GM18511 (cell line): ENCODE measurements at regions not wholly inside any gene's neighbourhood (a gene's known extent, or its start where the extent isn't known, plus 50 kb on each side); places are given as distances from the start of the nearest gene placed in this dataset.
"Not testable (repeated sequence)": the region's sequence is repeated elsewhere in the genome, so short reads cannot be mapped to it uniquely, and the experiment has no call there.

Source experiments
- ATAC-seq: cut with Tn5 transposase; IDR thresholded peaks from one replicate; pipeline ENCODE4 v1.9.1; 2021; ENCODE audit warnings: mild to moderate bottlenecking, moderate library complexity; ENCODE audit not compliant: unreplicated experiment

DNA sequence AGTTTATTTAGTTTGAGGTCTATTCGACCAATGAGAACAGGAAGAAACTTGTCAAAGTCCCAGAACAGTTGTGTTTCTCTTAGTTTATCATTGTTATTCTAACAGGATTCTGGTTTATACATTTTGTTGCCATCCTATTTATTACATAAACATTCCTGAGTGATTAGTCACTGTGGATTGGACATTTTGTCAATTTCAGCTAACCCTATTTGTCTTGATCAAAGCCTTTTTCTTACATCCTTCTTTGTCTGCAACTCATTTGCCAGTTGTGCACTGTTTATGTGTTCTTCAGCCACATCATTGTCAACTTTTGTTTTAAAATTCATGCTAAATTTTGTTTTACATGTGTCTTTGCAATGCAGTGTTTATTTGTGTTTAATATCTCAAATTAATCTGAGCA lies 886.0 kb upstream of the SLC10A2 start:
- no peak for ATAC-seq

- no peak for ATAC-seq
Observed at GRCh38 chr13:103948426-103948825, 882.2 kb upstream of the SLC10A2 start.

- ATAC-seq = no peak
Observed at GRCh38 chr13:103945836-103946235, 879.6 kb upstream of the SLC10A2 start.

GRCh38 chr13:103941506-103942140 lies 875.4 kb upstream of the SLC10A2 start:
- no peak for ATAC-seq

- no peak for ATAC-seq
Observed at GRCh38 chr13:103935117-103935516, 868.9 kb upstream of the SLC10A2 start.

GRCh38 chr13:103931885-103932284 lies 865.7 kb upstream of the SLC10A2 start:
- ATAC-seq = no peak

- ATAC-seq = no peak
Observed at GRCh38 chr13:103931331-103931845, 865.2 kb upstream of the SLC10A2 start.

DNA sequence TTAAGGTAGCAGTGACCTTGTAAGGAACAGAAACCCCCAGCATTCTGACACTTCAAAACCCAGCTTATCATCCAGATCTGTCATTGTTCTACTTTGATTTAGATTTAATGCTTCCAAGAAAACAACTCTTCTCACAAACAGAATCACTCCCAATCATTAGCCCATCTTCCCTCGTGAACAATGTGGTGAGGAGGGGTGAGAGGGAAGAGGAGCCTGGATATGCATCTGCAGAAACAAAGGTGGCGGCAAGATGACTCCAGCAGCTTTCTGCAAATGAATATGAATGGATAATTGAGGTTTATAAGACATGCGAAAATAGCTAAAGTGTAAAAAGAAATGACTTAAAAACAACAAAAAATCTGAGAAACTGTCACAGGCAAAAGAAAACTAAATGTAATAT lies 859.9 kb upstream of the SLC10A2 start:
- ATAC-seq = no peak

DNA sequence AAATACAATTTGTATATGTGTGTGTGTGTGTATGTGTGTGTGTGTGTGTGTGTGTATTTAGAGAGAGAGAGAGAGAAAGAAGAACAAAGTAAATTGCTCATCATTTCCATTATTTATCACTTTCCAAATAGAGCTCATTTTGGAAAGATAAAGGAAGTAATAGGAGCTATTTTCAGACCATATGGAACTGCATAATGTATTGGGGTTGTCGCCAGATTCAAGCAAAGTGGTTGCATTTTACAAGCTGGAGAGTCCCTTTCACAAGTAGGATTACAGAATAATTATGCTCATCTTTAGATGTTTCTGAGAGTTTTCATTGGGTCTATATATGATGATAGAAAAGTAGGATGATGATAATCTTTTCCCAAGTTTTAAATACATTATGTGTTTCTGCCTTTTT lies 842.7 kb upstream of the SLC10A2 start:
- no peak for ATAC-seq

DNA sequence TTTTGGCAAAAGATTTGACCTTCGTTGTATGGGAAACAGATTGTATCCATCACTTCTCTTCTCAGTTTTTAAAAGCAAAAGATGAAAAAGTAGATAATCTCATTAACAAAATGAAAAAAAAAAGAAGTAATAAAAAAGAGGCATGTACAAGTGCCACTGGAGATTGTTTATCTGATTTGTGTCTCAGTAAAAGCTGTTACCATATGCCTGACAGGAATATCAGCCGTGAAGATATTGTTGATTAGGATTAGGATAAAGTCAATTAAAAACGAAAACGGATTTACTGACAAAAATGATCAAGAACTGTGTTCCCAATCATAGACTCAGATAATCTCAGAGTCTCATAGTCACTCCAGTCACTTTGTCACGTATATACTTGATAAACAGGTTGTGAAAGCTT lies 842.1 kb upstream of the SLC10A2 start:
- ATAC-seq = no peak

DNA sequence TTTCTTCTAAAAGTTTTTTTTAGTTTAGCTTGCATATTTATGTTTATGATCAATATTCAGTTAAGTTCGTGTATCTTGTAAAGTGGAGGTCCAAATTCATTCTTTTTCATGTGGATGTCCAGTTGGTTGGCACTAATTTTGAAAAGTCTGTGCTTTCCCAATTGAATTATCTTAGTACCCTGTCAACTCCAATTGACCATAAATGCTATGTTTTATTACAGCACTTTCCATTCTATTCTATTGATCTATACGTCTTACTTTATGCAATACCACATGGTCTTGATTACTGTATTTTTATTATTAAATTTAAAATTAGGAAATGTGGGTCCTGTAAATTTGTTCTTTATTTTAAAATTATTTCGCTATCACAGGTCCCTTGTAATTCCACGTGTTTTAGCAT lies 837.6 kb upstream of the SLC10A2 start:
- ATAC-seq = no peak

GRCh38 chr13:103898481-103898880 lies 832.3 kb upstream of the SLC10A2 start:
- ATAC-seq = no peak

GRCh38 chr13:103895835-103896531 lies 829.8 kb upstream of the SLC10A2 start:
- peak; percentile 65 for ATAC-seq

DNA sequence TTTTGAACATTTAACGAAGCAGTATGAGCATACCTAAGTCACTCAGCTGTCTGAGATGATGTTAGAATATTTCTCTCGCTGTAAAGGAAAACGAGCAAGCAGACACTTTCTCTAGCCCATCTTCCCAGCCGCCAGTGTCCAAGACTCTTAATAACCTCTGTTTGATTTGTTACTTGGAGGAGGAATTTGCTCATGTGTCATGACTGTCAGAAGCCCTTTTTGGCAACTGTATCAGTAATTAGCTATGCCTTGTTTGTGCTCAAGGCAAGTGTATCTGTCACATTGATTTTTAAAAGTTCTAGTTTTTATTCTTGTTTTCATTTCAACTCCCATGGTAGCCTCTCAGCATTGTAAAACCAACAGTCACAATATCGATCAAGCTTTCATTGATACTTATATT lies 828.4 kb upstream of the SLC10A2 start:
- no peak for ATAC-seq

DNA sequence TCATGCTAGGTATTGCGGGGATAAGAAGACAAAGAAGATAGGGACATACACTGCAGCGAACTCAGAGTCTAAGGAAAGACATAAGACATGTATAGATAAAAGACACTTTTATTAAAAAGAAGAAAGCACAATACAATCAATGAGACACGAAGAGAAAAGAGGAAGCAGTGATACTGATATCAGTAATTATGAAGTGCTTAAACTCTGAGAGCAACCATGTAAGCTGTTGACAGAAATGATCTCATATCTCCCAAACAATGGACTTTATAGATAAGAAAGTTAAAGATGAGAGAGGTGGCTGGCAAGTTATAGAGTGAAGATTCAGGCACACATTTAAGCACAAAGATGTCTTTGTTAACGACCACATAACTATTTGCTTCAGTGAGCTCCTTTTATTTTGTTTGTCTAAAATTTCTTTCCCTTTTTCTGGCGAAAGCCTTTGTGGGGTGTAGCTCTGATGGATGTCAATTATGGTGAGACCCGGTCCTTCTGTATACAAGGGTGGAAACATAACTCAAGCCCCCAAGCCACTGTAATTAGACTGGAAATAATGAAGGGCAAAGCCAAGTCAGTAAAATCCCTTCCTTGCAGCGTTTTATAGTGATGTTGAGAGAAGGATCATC lies 818.0 kb upstream of the SLC10A2 start:
- peak; percentile 53 for ATAC-seq

DNA sequence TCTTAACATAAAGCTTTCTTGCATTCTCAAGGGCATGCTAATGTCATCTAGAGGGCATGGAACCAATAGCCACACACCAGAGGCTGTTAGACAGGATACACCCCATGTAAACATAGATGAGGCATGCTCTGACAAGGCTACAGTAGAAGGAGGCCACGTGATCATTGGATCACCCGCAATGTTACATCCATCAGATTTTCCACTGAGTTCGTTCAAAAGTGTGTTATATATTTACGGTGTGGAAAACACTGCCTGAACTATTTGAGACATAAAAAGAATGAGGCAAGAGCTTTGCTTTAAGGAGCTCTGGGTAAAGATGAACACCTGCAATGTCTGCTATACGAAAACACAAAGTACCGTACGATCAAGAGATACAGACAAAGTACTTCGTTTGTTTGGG lies 817.5 kb upstream of the SLC10A2 start:
- peak; percentile 26 for ATAC-seq

DNA sequence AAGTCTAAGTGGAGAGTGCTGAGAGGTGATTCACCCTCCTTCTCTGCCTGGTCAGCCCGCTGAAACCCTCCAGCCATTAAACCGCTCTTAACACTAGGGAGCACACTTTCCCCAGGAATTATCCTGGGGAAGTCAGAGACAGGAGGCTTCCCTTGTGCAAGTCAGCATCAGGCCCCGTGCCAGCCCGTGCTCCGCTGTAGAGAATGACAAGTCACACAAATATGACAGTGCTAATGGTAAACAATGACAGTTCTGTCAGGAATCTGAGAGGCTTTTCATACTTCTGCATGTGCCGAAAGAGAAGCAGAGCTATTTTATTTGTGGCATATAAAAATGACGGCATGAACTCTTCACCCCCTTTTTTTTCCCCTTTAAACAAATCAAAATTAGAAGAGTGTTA lies 816.9 kb upstream of the SLC10A2 start:
- peak; percentile 62 for ATAC-seq

- ATAC-seq = not testable (repeated sequence)
Observed at GRCh38 chr13:103880146-103880545, 813.9 kb upstream of the SLC10A2 start.

- ATAC-seq = no peak
Observed at GRCh38 chr13:103878891-103879605, 812.8 kb upstream of the SLC10A2 start.

DNA sequence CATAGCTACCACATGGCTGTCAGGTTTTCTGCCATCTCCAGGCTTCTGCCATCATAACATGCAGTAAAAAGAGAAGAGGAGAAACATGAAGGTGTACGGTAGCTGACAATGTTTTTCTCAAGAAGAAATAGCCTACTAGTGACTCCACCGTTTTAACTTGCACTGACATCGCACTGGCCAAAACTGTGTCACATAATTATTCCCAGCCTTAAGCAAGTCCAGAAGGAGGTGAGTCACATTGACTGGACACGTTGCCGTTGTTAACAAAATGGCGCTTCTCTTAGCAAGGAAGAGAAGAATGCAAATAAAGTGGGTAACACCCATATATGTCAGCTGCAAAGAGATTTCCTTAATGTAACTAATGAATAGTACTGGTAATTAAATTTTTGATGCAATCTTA lies 810.4 kb upstream of the SLC10A2 start:
- no peak for ATAC-seq

- no peak for ATAC-seq
Observed at GRCh38 chr13:103873725-103874124, 807.5 kb upstream of the SLC10A2 start.
